ENCODE measurements at regions not wholly inside any gene's neighbourhood (a gene's known extent, or its start where the extent isn't known, plus 50 kb on each side); places are given as distances from the start of the nearest gene placed in this dataset.
"Not testable (repeated sequence)": the region's sequence is repeated elsewhere in the genome, so short reads cannot be mapped to it uniquely, and the experiment has no call there.

- ChIA-PET CTCF (no interaction called here), POLR2A (no interaction called here)
- no peaks in the 10 kb centered on the region for H3K36me3 ChIP-seq (ENCODE audit: control insufficient read depth in 4 of 4, insufficient read depth in 4 of 4, low read length in 3 of 4)
- H3K4me3 ChIP-seq (ENCODE audit: control insufficient read depth in 1 of 7, extremely low read depth in 1 of 7, insufficient read depth in 4 of 7, low read depth in 2 of 7, low read length in 6 of 7): no peak overlapping the region
- H3K27ac ChIP-seq (ENCODE audit: insufficient read depth in 1 of 2, low read depth in 1 of 2, low read length in 2 of 2, poor library complexity in 1 of 2, severe bottlenecking in 2 of 2): no peak overlapping the region
- DNase-seq: no peak
- H3K9me3 ChIP-seq (ENCODE audit: control extremely low read depth in 1 of 5, control insufficient read depth in 4 of 5, insufficient read depth in 2 of 5, low read depth in 1 of 5, low read length in 4 of 5): no peaks in the 10 kb centered on the region
- 100% methylated on average over 2 of the region's 2 CpGs for WGBS (ENCODE audit: insufficient coverage)
- no peaks in the 10 kb centered on the region for H3K27me3 ChIP-seq (replicated peaks in 2 of 5; ENCODE audit: control insufficient read depth in 4 of 5, insufficient read depth in 5 of 5, low read length in 4 of 5)
- peaks cover 0 to 3% (median 0%) of the 10 kb centered on the region in 4 experiments for H3K4me1 ChIP-seq (ENCODE audit: control extremely low read depth in 1 of 4, control insufficient read depth in 4 of 4, insufficient read depth in 4 of 4, low read length in 3 of 4)
Observed at GRCh38 chr3:33956206-33956605, 157.8 kb downstream of the PDCD6IP start.

GRCh38 chr3:33956776-33957175, 158.3 kb downstream of the PDCD6IP start:
- ChIA-PET POLR2A (no interaction called here), CTCF (interaction anchor here (0.5 to 1.4 kb wide), 2 partner anchors 12 to 321 kb away, joined by 3 read pairs; no protein-coding TSS in a partner anchor)
- no peak overlapping the region for H3K27ac ChIP-seq (ENCODE audit: insufficient read depth in 1 of 2, low read depth in 1 of 2, low read length in 2 of 2, poor library complexity in 1 of 2, severe bottlenecking in 2 of 2)
- H3K9me3 ChIP-seq (ENCODE audit: control extremely low read depth in 1 of 5, control insufficient read depth in 4 of 5, insufficient read depth in 2 of 5, low read depth in 1 of 5, low read length in 4 of 5): no peaks in the 10 kb centered on the region
- WGBS (ENCODE audit: insufficient coverage): 94% methylated on average over 2 of the region's 4 CpGs
- peaks cover 0 to 3% (median 0%) of the 10 kb centered on the region in 4 experiments for H3K4me1 ChIP-seq (ENCODE audit: control extremely low read depth in 1 of 4, control insufficient read depth in 4 of 4, insufficient read depth in 4 of 4, low read length in 3 of 4)
- no peaks in the 10 kb centered on the region for H3K36me3 ChIP-seq (ENCODE audit: control insufficient read depth in 4 of 4, insufficient read depth in 4 of 4, low read length in 3 of 4)
- H3K27me3 ChIP-seq (replicated peaks in 2 of 5; ENCODE audit: control insufficient read depth in 4 of 5, insufficient read depth in 5 of 5, low read length in 4 of 5): no peaks in the 10 kb centered on the region
- H3K4me3 ChIP-seq (ENCODE audit: control insufficient read depth in 1 of 7, extremely low read depth in 1 of 7, insufficient read depth in 4 of 7, low read depth in 2 of 7, low read length in 6 of 7): no peak overlapping the region
- DNase-seq: no peak

- H3K9me3 ChIP-seq (ENCODE audit: control extremely low read depth in 1 of 5, control insufficient read depth in 4 of 5, insufficient read depth in 2 of 5, low read depth in 1 of 5, low read length in 4 of 5): no peaks in the 10 kb centered on the region
- DNase-seq: no peak
- POLR2A ChIA-PET: no interaction called here
- H3K27ac ChIP-seq (ENCODE audit: insufficient read depth in 1 of 2, low read depth in 1 of 2, low read length in 2 of 2, poor library complexity in 1 of 2, severe bottlenecking in 2 of 2): no peak overlapping the region
- peaks cover 0 to 3% (median 0%) of the 10 kb centered on the region in 4 experiments for H3K4me1 ChIP-seq (ENCODE audit: control extremely low read depth in 1 of 4, control insufficient read depth in 4 of 4, insufficient read depth in 4 of 4, low read length in 3 of 4)
- CTCF ChIA-PET: interaction anchor here (0.5 to 1.4 kb wide), 2 partner anchors 12 to 322 kb away, joined by 3 read pairs; no protein-coding TSS in a partner anchor
- no peaks in the 10 kb centered on the region for H3K27me3 ChIP-seq (replicated peaks in 2 of 5; ENCODE audit: control insufficient read depth in 4 of 5, insufficient read depth in 5 of 5, low read length in 4 of 5)
- H3K4me3 ChIP-seq (ENCODE audit: control insufficient read depth in 1 of 7, extremely low read depth in 1 of 7, insufficient read depth in 4 of 7, low read depth in 2 of 7, low read length in 6 of 7): no peak overlapping the region
- H3K36me3 ChIP-seq (ENCODE audit: control insufficient read depth in 4 of 4, insufficient read depth in 4 of 4, low read length in 3 of 4): no peaks in the 10 kb centered on the region
- WGBS (ENCODE audit: insufficient coverage): 98% methylated on average over 5 of the region's 5 CpGs
Observed at GRCh38 chr3:33957176-33957575, 158.7 kb downstream of the PDCD6IP start.

GRCh38 chr3:33958661-33959060, 160.2 kb downstream of the PDCD6IP start:
- ChIA-PET POLR2A (interaction anchor here (0.6 kb wide), 1 partner anchor 8 kb away, joined by 3 read pairs; no protein-coding TSS in a partner anchor), CTCF (interaction anchor here (1.2 kb wide), 1 partner anchor 16 kb away, joined by 3 read pairs; no protein-coding TSS in a partner anchor)
- Histone ChIP-seq H3K9me3 (ENCODE audit: control extremely low read depth in 1 of 5, control insufficient read depth in 4 of 5, insufficient read depth in 2 of 5, low read depth in 1 of 5, low read length in 4 of 5) (no peaks in the 10 kb centered on the region), H3K4me1 (ENCODE audit: control extremely low read depth in 1 of 4, control insufficient read depth in 4 of 4, insufficient read depth in 4 of 4, low read length in 3 of 4) (peaks cover 0 to 3% (median 0%) of the 10 kb centered on the region in 4 experiments), H3K36me3 (ENCODE audit: control insufficient read depth in 4 of 4, insufficient read depth in 4 of 4, low read length in 3 of 4) (no peaks in the 10 kb centered on the region), H3K27me3 (replicated peaks in 2 of 5; ENCODE audit: control insufficient read depth in 4 of 5, insufficient read depth in 5 of 5, low read length in 4 of 5) (no peaks in the 10 kb centered on the region), H3K4me3 (ENCODE audit: control insufficient read depth in 1 of 7, extremely low read depth in 1 of 7, insufficient read depth in 4 of 7, low read depth in 2 of 7, low read length in 6 of 7) (no peak overlapping the region), H3K27ac (ENCODE audit: insufficient read depth in 1 of 2, low read depth in 1 of 2, low read length in 2 of 2, poor library complexity in 1 of 2, severe bottlenecking in 2 of 2) (no peak overlapping the region)
- 100% methylated on average over 1 of the region's 1 CpG for WGBS (ENCODE audit: insufficient coverage)
- no peak for DNase-seq

- Histone ChIP-seq H3K9me3 (ENCODE audit: control extremely low read depth in 1 of 5, control insufficient read depth in 4 of 5, insufficient read depth in 2 of 5, low read depth in 1 of 5, low read length in 4 of 5) (no peaks in the 10 kb centered on the region), H3K27ac (ENCODE audit: insufficient read depth in 1 of 2, low read depth in 1 of 2, low read length in 2 of 2, poor library complexity in 1 of 2, severe bottlenecking in 2 of 2) (no peak overlapping the region), H3K27me3 (replicated peaks in 2 of 5; ENCODE audit: control insufficient read depth in 4 of 5, insufficient read depth in 5 of 5, low read length in 4 of 5) (no peaks in the 10 kb centered on the region), H3K4me1 (ENCODE audit: control extremely low read depth in 1 of 4, control insufficient read depth in 4 of 4, insufficient read depth in 4 of 4, low read length in 3 of 4) (peaks cover 0 to 3% (median 0%) of the 10 kb centered on the region in 4 experiments), H3K36me3 (ENCODE audit: control insufficient read depth in 4 of 4, insufficient read depth in 4 of 4, low read length in 3 of 4) (no peaks in the 10 kb centered on the region), H3K4me3 (ENCODE audit: control insufficient read depth in 1 of 7, extremely low read depth in 1 of 7, insufficient read depth in 4 of 7, low read depth in 2 of 7, low read length in 6 of 7) (no peak overlapping the region)
- ChIA-PET CTCF (no interaction called here), POLR2A (no interaction called here)
- WGBS (ENCODE audit: insufficient coverage): 83% methylated on average over 2 of the region's 3 CpGs
- DNase-seq: peak in 1 of 3 donors; percentile 7
Observed at GRCh38 chr3:33962396-33962795, 164.0 kb downstream of the PDCD6IP start.

GRCh38 chr3:33970180-33970579, 171.8 kb downstream of the PDCD6IP start:
- POLR2A ChIA-PET; H3K4me1 ChIP-seq (ENCODE audit: control extremely low read depth in 1 of 4, control insufficient read depth in 4 of 4, insufficient read depth in 4 of 4, low read length in 3 of 4); CTCF ChIA-PET; H3K9me3 ChIP-seq (ENCODE audit: control extremely low read depth in 1 of 5, control insufficient read depth in 4 of 5, insufficient read depth in 2 of 5, low read depth in 1 of 5, low read length in 4 of 5); H3K27me3 ChIP-seq (replicated peaks in 2 of 5; ENCODE audit: control insufficient read depth in 4 of 5, insufficient read depth in 5 of 5, low read length in 4 of 5); DNase-seq; H3K4me3 ChIP-seq (ENCODE audit: control insufficient read depth in 1 of 7, extremely low read depth in 1 of 7, insufficient read depth in 4 of 7, low read depth in 2 of 7, low read length in 6 of 7); H3K36me3 ChIP-seq (ENCODE audit: control insufficient read depth in 4 of 4, insufficient read depth in 4 of 4, low read length in 3 of 4); H3K27ac ChIP-seq (ENCODE audit: insufficient read depth in 1 of 2, low read depth in 1 of 2, low read length in 2 of 2, poor library complexity in 1 of 2, severe bottlenecking in 2 of 2): not testable (repeated sequence)
- WGBS (ENCODE audit: insufficient coverage): 92% methylated on average over 6 of the region's 7 CpGs

GRCh38 chr3:33971055-33971454, 172.6 kb downstream of the PDCD6IP start:
- no peak for DNase-seq
- POLR2A ChIA-PET: no interaction called here
- CTCF ChIA-PET: no interaction called here
- H3K4me1 ChIP-seq (ENCODE audit: control extremely low read depth in 1 of 4, control insufficient read depth in 4 of 4, insufficient read depth in 4 of 4, low read length in 3 of 4): no peaks in the 10 kb centered on the region
- H3K4me3 ChIP-seq (ENCODE audit: control insufficient read depth in 1 of 7, extremely low read depth in 1 of 7, insufficient read depth in 4 of 7, low read depth in 2 of 7, low read length in 6 of 7): no peak overlapping the region
- 100% methylated on average over 1 of the region's 1 CpG for WGBS (ENCODE audit: insufficient coverage)
- no peak overlapping the region for H3K27ac ChIP-seq (ENCODE audit: insufficient read depth in 1 of 2, low read depth in 1 of 2, low read length in 2 of 2, poor library complexity in 1 of 2, severe bottlenecking in 2 of 2)
- peaks cover 0 to 6% (median 3%) of the 10 kb centered on the region in 5 experiments for H3K9me3 ChIP-seq (ENCODE audit: control extremely low read depth in 1 of 5, control insufficient read depth in 4 of 5, insufficient read depth in 2 of 5, low read depth in 1 of 5, low read length in 4 of 5)
- H3K36me3 ChIP-seq (ENCODE audit: control insufficient read depth in 4 of 4, insufficient read depth in 4 of 4, low read length in 3 of 4): no peaks in the 10 kb centered on the region
- H3K27me3 ChIP-seq (replicated peaks in 2 of 5; ENCODE audit: control insufficient read depth in 4 of 5, insufficient read depth in 5 of 5, low read length in 4 of 5): no peaks in the 10 kb centered on the region
